ENCODE measurements at regions not wholly inside any gene's neighbourhood (a gene's known extent, or its start where the extent isn't known, plus 50 kb on each side); places are given as distances from the start of the nearest gene placed in this dataset.
"Not testable (repeated sequence)": the region's sequence is repeated elsewhere in the genome, so short reads cannot be mapped to it uniquely, and the experiment has no call there.

GRCh38 chr11:38116616-38117015, 1518.6 kb upstream of the RAG2 start:
- not testable (repeated sequence) for TF ChIP-seq CTCF, POLR2A (IDR thresholded peaks at IDR 0.05)
